ENCODE measurements at regions not wholly inside any gene's neighbourhood (a gene's known extent, or its start where the extent isn't known, plus 50 kb on each side); places are given as distances from the start of the nearest gene placed in this dataset.

DNA sequence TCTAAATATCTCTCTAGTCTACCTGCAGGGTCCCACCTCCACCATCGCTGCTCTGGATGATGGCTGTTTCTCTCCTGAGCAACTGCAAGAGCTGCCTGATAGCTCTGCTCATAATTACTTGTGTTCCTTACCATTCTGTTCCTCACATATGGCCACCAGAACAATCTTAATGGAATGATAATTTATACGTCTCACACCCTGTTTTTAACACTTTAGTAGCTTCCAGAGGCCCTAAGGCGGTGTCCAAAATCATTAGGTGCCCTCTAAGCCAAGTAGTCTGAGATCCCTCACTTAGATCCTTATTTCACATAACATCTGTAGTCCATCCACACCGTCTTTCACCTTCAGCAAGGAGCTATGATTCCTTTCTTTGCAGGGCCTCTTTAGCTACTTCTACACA lies 373.3 kb downstream of the GBE1 start:
- no peak overlapping the region for H3K4me3 ChIP-seq
- WGBS, 2 donors (ENCODE audit: low coverage in 1 of 2) = 79 to 90% methylated on average over 4 of the region's 4 CpGs
- no peaks in the 10 kb centered on the region for H3K4me1 ChIP-seq
- no peak overlapping the region for H3K27ac ChIP-seq
- intact Hi-C loops (cut with DNase I; ENCODE audit: low total_unique reads) (no loop called here), in situ Hi-C loops (cut with MboI; ENCODE audit: low pct_ligation_motif_present in 1 of 4, low pct_unique_long_range_greater_than_20kb in 1 of 4, low sequenced_read_pairs in 3 of 4) (no loop called here)
- no peak for TF ChIP-seq POLR2A (IDR thresholded peaks at IDR 0.05)
- no peak for TF ChIP-seq POLR2AphosphoS5 (IDR thresholded peaks at IDR 0.05)
- TF ChIP-seq EP300 (IDR thresholded peaks at IDR 0.05; ENCODE audit: low read depth) = no peak
- TF ChIP-seq, protein P1, sequence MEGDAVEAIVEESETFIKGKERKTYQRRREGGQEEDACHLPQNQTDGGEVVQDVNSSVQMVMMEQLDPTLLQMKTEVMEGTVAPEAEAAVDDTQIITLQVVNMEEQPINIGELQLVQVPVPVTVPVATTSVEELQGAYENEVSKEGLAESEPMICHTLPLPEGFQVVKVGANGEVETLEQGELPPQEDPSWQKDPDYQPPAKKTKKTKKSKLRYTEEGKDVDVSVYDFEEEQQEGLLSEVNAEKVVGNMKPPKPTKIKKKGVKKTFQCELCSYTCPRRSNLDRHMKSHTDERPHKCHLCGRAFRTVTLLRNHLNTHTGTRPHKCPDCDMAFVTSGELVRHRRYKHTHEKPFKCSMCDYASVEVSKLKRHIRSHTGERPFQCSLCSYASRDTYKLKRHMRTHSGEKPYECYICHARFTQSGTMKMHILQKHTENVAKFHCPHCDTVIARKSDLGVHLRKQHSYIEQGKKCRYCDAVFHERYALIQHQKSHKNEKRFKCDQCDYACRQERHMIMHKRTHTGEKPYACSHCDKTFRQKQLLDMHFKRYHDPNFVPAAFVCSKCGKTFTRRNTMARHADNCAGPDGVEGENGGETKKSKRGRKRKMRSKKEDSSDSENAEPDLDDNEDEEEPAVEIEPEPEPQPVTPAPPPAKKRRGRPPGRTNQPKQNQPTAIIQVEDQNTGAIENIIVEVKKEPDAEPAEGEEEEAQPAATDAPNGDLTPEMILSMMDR (IDR thresholded peaks at IDR 0.05) = no peak
- DNase-seq = no peak
- no peaks in the 10 kb centered on the region for H3K27me3 ChIP-seq
- H3K9me3 ChIP-seq = no peaks in the 10 kb centered on the region
- no peaks in the 10 kb centered on the region for H3K36me3 ChIP-seq

DNA sequence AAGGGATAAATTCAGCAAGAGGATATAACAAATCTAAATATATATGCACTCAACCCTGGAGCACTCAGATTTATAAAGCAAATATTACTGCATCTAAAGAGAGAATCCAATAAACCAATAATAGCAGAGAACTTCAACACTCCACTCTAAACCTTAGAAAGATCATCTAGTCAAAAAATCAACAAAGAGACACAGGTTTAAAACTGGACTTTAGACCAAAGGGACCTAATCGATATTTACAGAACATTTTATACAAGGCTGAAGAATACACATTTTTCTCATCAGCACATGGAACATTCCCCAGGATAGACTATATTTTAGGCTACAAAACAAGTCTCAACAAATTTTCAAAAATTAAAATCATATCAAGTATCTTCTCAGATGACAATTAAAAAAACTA lies 379.0 kb downstream of the GBE1 start:
- H3K36me3 ChIP-seq = no peaks in the 10 kb centered on the region
- H3K4me3 ChIP-seq = no peak overlapping the region
- no peaks in the 10 kb centered on the region for H3K4me1 ChIP-seq
- intact Hi-C loops (cut with DNase I; ENCODE audit: low total_unique reads) = no loop called here
- H3K9me3 ChIP-seq = no peaks in the 10 kb centered on the region
- no peak overlapping the region for H3K27ac ChIP-seq
- H3K27me3 ChIP-seq = no peaks in the 10 kb centered on the region
- WGBS, 2 donors (ENCODE audit: low coverage in 1 of 2) = 71 to 94% methylated on average over 1 of the region's 1 CpG
- TF ChIP-seq, protein P1 (IDR thresholded peaks at IDR 0.05) = no peak
- no peak for TF ChIP-seq POLR2AphosphoS5 (IDR thresholded peaks at IDR 0.05)
- TF ChIP-seq POLR2A (IDR thresholded peaks at IDR 0.05) = no peak
- no peak for TF ChIP-seq EP300 (IDR thresholded peaks at IDR 0.05; ENCODE audit: low read depth)
- in situ Hi-C loops (cut with MboI; ENCODE audit: low pct_ligation_motif_present in 1 of 4, low pct_unique_long_range_greater_than_20kb in 1 of 4, low sequenced_read_pairs in 3 of 4) = no loop called here
- no peak for DNase-seq

DNA sequence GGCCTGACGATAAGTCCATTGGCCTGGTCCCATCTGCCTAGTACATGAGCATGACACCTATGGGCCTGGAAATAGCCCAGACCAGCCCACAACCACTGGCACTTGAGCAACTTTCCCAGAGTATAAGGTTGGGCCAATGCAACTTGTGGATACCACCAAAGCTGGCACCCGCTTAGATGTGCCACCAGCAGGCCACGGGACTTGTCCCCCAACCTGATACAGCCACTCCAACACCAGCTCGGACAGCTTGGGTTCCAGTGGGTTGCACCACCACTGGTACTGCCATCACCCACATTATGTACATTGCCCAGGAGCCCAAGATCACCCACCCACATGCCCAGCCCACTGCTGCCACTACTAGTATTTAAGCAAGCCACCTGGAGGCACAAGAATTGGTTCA lies 381.2 kb downstream of the GBE1 start:
- Histone ChIP-seq H3K4me1 (no peaks in the 10 kb centered on the region), H3K36me3 (no peaks in the 10 kb centered on the region), H3K4me3 (no peak overlapping the region), H3K27ac (no peak overlapping the region), H3K9me3 (no peaks in the 10 kb centered on the region), H3K27me3 (no peaks in the 10 kb centered on the region)
- no peak for DNase-seq
- intact Hi-C loops (cut with DNase I; ENCODE audit: low total_unique reads) (no loop called here), in situ Hi-C loops (cut with MboI; ENCODE audit: low pct_ligation_motif_present in 1 of 4, low pct_unique_long_range_greater_than_20kb in 1 of 4, low sequenced_read_pairs in 3 of 4) (no loop called here)
- TF ChIP-seq, protein P1 (IDR thresholded peaks at IDR 0.05) = no peak
- TF ChIP-seq POLR2AphosphoS5 (IDR thresholded peaks at IDR 0.05) (no peak), POLR2A (IDR thresholded peaks at IDR 0.05) (no peak), EP300 (IDR thresholded peaks at IDR 0.05; ENCODE audit: low read depth) (no peak)
- 79% methylated on average over 4 of the region's 4 CpGs; no CpG with 5 or more reads in 1 of the 2 donors for WGBS, 2 donors (ENCODE audit: low coverage in 1 of 2)

DNA sequence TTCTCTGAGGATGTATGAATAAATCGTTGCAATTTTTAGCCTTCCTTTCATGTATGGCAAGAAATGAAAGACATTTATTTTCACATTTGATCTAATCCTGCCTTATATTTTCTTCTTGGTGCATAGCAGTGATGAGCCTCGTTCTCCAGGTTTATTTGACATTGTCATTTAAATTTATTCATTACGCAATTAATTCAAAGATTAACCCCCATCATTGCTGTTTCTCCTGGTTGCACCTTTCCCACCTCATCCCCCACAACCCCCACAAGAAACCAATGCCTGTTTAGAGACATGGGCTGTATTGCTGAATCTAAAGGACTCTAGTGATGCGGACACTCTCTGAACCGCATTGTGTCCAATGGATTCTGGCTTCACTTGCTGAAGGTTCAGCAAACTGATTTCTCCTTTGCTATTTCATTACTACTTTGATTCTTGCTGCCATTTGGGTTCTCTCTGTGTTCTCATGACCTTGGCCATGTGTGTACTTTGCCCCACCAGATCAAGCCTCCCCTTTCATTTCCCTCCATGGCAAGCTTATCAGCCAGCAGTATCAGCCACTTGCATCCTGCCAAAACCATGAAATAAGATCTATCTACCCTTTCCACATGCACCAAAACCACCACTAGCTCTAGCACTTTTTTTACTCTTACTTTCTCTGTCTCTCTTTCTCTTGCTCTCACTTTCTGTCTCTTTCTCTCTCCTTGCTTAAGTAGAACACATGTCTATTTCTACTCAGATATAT lies 382.7 kb downstream of the GBE1 start:
- WGBS, 2 donors (ENCODE audit: low coverage in 1 of 2) = 57 to 71% methylated on average over 5 of the region's 5 CpGs
- no peak overlapping the region for H3K27ac ChIP-seq
- H3K4me1 ChIP-seq = no peaks in the 10 kb centered on the region
- intact Hi-C loops (cut with DNase I; ENCODE audit: low total_unique reads) = no loop called here
- no peaks in the 10 kb centered on the region for H3K36me3 ChIP-seq
- DNase-seq = no peak
- no peak overlapping the region for H3K4me3 ChIP-seq
- in situ Hi-C loops (cut with MboI; ENCODE audit: low pct_ligation_motif_present in 1 of 4, low pct_unique_long_range_greater_than_20kb in 1 of 4, low sequenced_read_pairs in 3 of 4) = no loop called here
- no peaks in the 10 kb centered on the region for H3K27me3 ChIP-seq
- TF ChIP-seq POLR2AphosphoS5 (IDR thresholded peaks at IDR 0.05) (no peak), POLR2A (IDR thresholded peaks at IDR 0.05) (no peak), EP300 (IDR thresholded peaks at IDR 0.05; ENCODE audit: low read depth) (no peak)
- TF ChIP-seq, protein P1 (IDR thresholded peaks at IDR 0.05) = no peak
- H3K9me3 ChIP-seq = no peaks in the 10 kb centered on the region
